ENCODE measurements at regions not wholly inside any gene's neighbourhood (a gene's known extent, or its start where the extent isn't known, plus 50 kb on each side); places are given as distances from the start of the nearest gene placed in this dataset.
"Not testable (repeated sequence)": the region's sequence is repeated elsewhere in the genome, so short reads cannot be mapped to it uniquely, and the experiment has no call there.

- H3K4me3 ChIP-seq (ENCODE audit: low read depth, low read length): not testable (repeated sequence)
These were observed 54.5 kb upstream of the UNC13C start for GRCh38 chr15:53923741-53924140.

GRCh38 chr15:53918180-53919079 lies 59.8 kb upstream of the UNC13C start:
- no peak for TF ChIP-seq CTCF (IDR thresholded peaks at IDR 0.05; ENCODE audit: borderline replicate concordance, insufficient read depth, low read depth, low read length)
- H3K4me3 ChIP-seq (ENCODE audit: low read depth, low read length): no peak overlapping the region

GRCh38 chr15:53917109-53917508 lies 61.1 kb upstream of the UNC13C start:
- TF ChIP-seq CTCF (IDR thresholded peaks at IDR 0.05; ENCODE audit: borderline replicate concordance, insufficient read depth, low read depth, low read length): no peak
- no peak overlapping the region for H3K4me3 ChIP-seq (ENCODE audit: low read depth, low read length)

- TF ChIP-seq CTCF (IDR thresholded peaks at IDR 0.05; ENCODE audit: borderline replicate concordance, insufficient read depth, low read depth, low read length): no peak
- H3K4me3 ChIP-seq (ENCODE audit: low read depth, low read length): no peak overlapping the region
These were observed 66.8 kb upstream of the UNC13C start for GRCh38 chr15:53911431-53911830.

- no peak overlapping the region for H3K4me3 ChIP-seq (ENCODE audit: low read depth, low read length)
- no peak for TF ChIP-seq CTCF (IDR thresholded peaks at IDR 0.05; ENCODE audit: borderline replicate concordance, insufficient read depth, low read depth, low read length)
These were observed 67.4 kb upstream of the UNC13C start for GRCh38 chr15:53910852-53911251.

GRCh38 chr15:53910236-53910849 lies 67.9 kb upstream of the UNC13C start:
- H3K4me3 ChIP-seq (ENCODE audit: low read depth, low read length): no peak overlapping the region
- no peak for TF ChIP-seq CTCF (IDR thresholded peaks at IDR 0.05; ENCODE audit: borderline replicate concordance, insufficient read depth, low read depth, low read length)

GRCh38 chr15:53903129-53903528 lies 75.1 kb upstream of the UNC13C start:
- TF ChIP-seq CTCF (IDR thresholded peaks at IDR 0.05; ENCODE audit: borderline replicate concordance, insufficient read depth, low read depth, low read length): no peak
- H3K4me3 ChIP-seq (ENCODE audit: low read depth, low read length): no peak overlapping the region

- H3K4me3 ChIP-seq (ENCODE audit: low read depth, low read length): not testable (repeated sequence)
These were observed 84.8 kb upstream of the UNC13C start for GRCh38 chr15:53893468-53893867.

- H3K4me3 ChIP-seq (ENCODE audit: low read depth, low read length): not testable (repeated sequence)
These were observed 86.4 kb upstream of the UNC13C start for GRCh38 chr15:53891862-53892261.
